ENCODE measurements at regions not wholly inside any gene's neighbourhood (a gene's known extent, or its start where the extent isn't known, plus 50 kb on each side); places are given as distances from the start of the nearest gene placed in this dataset.

- FAIRE-seq (no peak), DNase-seq (ENCODE audit: insufficient read length) (no peak)
- TF ChIP-seq POLR2AphosphoS5 (IDR thresholded peaks at IDR 0.05; ENCODE audit: low read depth, low read length) (no peak), POLR2A (IDR thresholded peaks at IDR 0.05; ENCODE audit: low read depth, low read length) (no peak), TAF1 (IDR thresholded peaks at IDR 0.05; ENCODE audit: borderline replicate concordance, low read depth, low read length) (no peak)
Observed at GRCh38 chr1:82321794-82322193, 521.1 kb downstream of the ADGRL2 start.

GRCh38 chr1:82319546-82319945 is 518.8 kb downstream of the ADGRL2 start:
- TF ChIP-seq POLR2AphosphoS5 (IDR thresholded peaks at IDR 0.05; ENCODE audit: low read depth, low read length) (no peak), POLR2A (IDR thresholded peaks at IDR 0.05; ENCODE audit: low read depth, low read length) (no peak), TAF1 (IDR thresholded peaks at IDR 0.05; ENCODE audit: borderline replicate concordance, low read depth, low read length) (no peak)
- no peak for FAIRE-seq
- DNase-seq (ENCODE audit: insufficient read length), result no peak

- DNase-seq (ENCODE audit: insufficient read length) (no peak), FAIRE-seq (no peak)
- TF ChIP-seq POLR2A (IDR thresholded peaks at IDR 0.05; ENCODE audit: low read depth, low read length) (no peak), TAF1 (IDR thresholded peaks at IDR 0.05; ENCODE audit: borderline replicate concordance, low read depth, low read length) (no peak), POLR2AphosphoS5 (IDR thresholded peaks at IDR 0.05; ENCODE audit: low read depth, low read length) (no peak)
Observed at GRCh38 chr1:82318921-82319320, 518.2 kb downstream of the ADGRL2 start.

GRCh38 chr1:82318265-82318664 is 517.5 kb downstream of the ADGRL2 start:
- FAIRE-seq (no peak), DNase-seq (ENCODE audit: insufficient read length) (no peak)

GRCh38 chr1:82317671-82318070 is 516.9 kb downstream of the ADGRL2 start:
- TF ChIP-seq POLR2AphosphoS5 (IDR thresholded peaks at IDR 0.05; ENCODE audit: low read depth, low read length) (no peak), POLR2A (IDR thresholded peaks at IDR 0.05; ENCODE audit: low read depth, low read length) (no peak), TAF1 (IDR thresholded peaks at IDR 0.05; ENCODE audit: borderline replicate concordance, low read depth, low read length) (no peak)
- no peak for DNase-seq (ENCODE audit: insufficient read length)
- no peak for FAIRE-seq

More at GRCh38 chr1:82318265-82318664, 517.5 kb downstream of the ADGRL2 start:
- TF ChIP-seq POLR2A (IDR thresholded peaks at IDR 0.05; ENCODE audit: low read depth, low read length) (no peak), TAF1 (IDR thresholded peaks at IDR 0.05; ENCODE audit: borderline replicate concordance, low read depth, low read length) (no peak), POLR2AphosphoS5 (IDR thresholded peaks at IDR 0.05; ENCODE audit: low read depth, low read length) (no peak)

- TF ChIP-seq TAF1 (IDR thresholded peaks at IDR 0.05; ENCODE audit: borderline replicate concordance, low read depth, low read length), result no peak
- no peak for TF ChIP-seq POLR2AphosphoS5 (IDR thresholded peaks at IDR 0.05; ENCODE audit: low read depth, low read length)
- TF ChIP-seq POLR2A (IDR thresholded peaks at IDR 0.05; ENCODE audit: low read depth, low read length), result no peak
- FAIRE-seq (no peak), DNase-seq (ENCODE audit: insufficient read length) (no peak)
Observed at GRCh38 chr1:82299656-82300055, 498.9 kb downstream of the ADGRL2 start.

- DNase-seq (ENCODE audit: insufficient read length) (no peak), FAIRE-seq (no peak)
- TF ChIP-seq POLR2AphosphoS5 (IDR thresholded peaks at IDR 0.05; ENCODE audit: low read depth, low read length), result no peak
Observed at GRCh38 chr1:82299056-82299455, 498.3 kb downstream of the ADGRL2 start.

GRCh38 chr1:82297139-82297896 is 496.6 kb downstream of the ADGRL2 start:
- TF ChIP-seq TAF1 (IDR thresholded peaks at IDR 0.05; ENCODE audit: borderline replicate concordance, low read depth, low read length), result no peak
- no peak for TF ChIP-seq POLR2AphosphoS5 (IDR thresholded peaks at IDR 0.05; ENCODE audit: low read depth, low read length)
- no peak for TF ChIP-seq POLR2A (IDR thresholded peaks at IDR 0.05; ENCODE audit: low read depth, low read length)
- DNase-seq (ENCODE audit: insufficient read length), result no peak
- no peak for FAIRE-seq

GRCh38 chr1:82287556-82287955 is 486.8 kb downstream of the ADGRL2 start:
- DNase-seq (ENCODE audit: insufficient read length) (no peak), FAIRE-seq (no peak)
- TF ChIP-seq POLR2A (IDR thresholded peaks at IDR 0.05; ENCODE audit: low read depth, low read length) (no peak), POLR2AphosphoS5 (IDR thresholded peaks at IDR 0.05; ENCODE audit: low read depth, low read length) (no peak), TAF1 (IDR thresholded peaks at IDR 0.05; ENCODE audit: borderline replicate concordance, low read depth, low read length) (no peak)

GRCh38 chr1:82284213-82284612 is 483.5 kb downstream of the ADGRL2 start:
- TF ChIP-seq TAF1 (IDR thresholded peaks at IDR 0.05; ENCODE audit: borderline replicate concordance, low read depth, low read length) (no peak), POLR2AphosphoS5 (IDR thresholded peaks at IDR 0.05; ENCODE audit: low read depth, low read length) (no peak), POLR2A (IDR thresholded peaks at IDR 0.05; ENCODE audit: low read depth, low read length) (no peak)
- FAIRE-seq, result no peak

GRCh38 chr1:82279241-82279640 is 478.5 kb downstream of the ADGRL2 start:
- FAIRE-seq (no peak), DNase-seq (ENCODE audit: insufficient read length) (no peak)
- TF ChIP-seq POLR2AphosphoS5 (IDR thresholded peaks at IDR 0.05; ENCODE audit: low read depth, low read length), result no peak
- TF ChIP-seq POLR2A (IDR thresholded peaks at IDR 0.05; ENCODE audit: low read depth, low read length), result no peak
- no peak for TF ChIP-seq TAF1 (IDR thresholded peaks at IDR 0.05; ENCODE audit: borderline replicate concordance, low read depth, low read length)

More at GRCh38 chr1:82284213-82284612, 483.5 kb downstream of the ADGRL2 start:
- DNase-seq (ENCODE audit: insufficient read length), result no peak

- TF ChIP-seq POLR2AphosphoS5 (IDR thresholded peaks at IDR 0.05; ENCODE audit: low read depth, low read length) (no peak), POLR2A (IDR thresholded peaks at IDR 0.05; ENCODE audit: low read depth, low read length) (no peak), TAF1 (IDR thresholded peaks at IDR 0.05; ENCODE audit: borderline replicate concordance, low read depth, low read length) (no peak)
- FAIRE-seq (no peak), DNase-seq (ENCODE audit: insufficient read length) (no peak)
Observed at GRCh38 chr1:82273816-82274215, 473.1 kb downstream of the ADGRL2 start.
